ENCODE measurements at regions not wholly inside any gene's neighbourhood (a gene's known extent, or its start where the extent isn't known, plus 50 kb on each side); places are given as distances from the start of the nearest gene placed in this dataset.

DNA sequence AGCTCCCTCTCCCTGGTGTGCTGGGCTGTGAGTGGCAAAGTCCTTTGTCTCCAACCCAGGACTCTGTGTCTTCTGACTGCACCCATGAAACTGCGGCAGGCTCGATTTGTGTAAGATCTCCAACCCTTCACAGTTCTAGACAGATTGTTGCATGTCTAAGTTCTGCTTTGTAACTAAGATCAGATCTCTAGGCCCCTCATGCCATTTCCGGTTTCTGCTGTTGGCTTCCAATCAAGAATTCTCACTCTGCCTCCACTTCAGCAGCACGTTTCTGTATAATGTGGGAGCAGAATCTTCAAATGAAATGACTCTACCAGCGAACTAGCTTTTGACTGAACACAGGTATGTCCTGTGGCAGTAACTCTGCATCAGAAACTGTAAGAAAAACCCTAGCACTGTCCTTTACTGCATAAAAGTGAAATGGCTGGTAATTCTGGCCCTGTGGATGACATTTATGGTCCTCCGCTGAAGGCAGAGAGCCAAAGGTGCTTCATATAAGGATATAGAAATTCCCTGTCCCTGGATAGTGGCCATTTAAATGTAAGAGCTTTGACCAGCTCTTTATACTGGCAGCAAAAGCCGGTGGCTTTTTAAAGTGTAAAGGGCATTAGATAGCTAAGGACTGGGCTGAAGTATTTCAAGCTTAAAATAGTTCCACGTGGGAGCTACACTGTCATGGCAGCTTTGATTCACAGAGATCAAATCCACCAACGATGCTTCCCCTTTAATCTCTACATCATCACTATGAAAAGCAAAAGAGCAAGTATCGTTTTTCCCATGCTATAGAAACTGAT is 319.0 kb upstream of the CDH6 start:
- H3K36me3 ChIP-seq (ENCODE audit: control insufficient read depth, insufficient read depth, low read length) = no peaks in the 10 kb centered on the region
- no peak for DNase-seq (ENCODE audit: extremely low read depth, insufficient read length)
- TF ChIP-seq, protein P1, sequence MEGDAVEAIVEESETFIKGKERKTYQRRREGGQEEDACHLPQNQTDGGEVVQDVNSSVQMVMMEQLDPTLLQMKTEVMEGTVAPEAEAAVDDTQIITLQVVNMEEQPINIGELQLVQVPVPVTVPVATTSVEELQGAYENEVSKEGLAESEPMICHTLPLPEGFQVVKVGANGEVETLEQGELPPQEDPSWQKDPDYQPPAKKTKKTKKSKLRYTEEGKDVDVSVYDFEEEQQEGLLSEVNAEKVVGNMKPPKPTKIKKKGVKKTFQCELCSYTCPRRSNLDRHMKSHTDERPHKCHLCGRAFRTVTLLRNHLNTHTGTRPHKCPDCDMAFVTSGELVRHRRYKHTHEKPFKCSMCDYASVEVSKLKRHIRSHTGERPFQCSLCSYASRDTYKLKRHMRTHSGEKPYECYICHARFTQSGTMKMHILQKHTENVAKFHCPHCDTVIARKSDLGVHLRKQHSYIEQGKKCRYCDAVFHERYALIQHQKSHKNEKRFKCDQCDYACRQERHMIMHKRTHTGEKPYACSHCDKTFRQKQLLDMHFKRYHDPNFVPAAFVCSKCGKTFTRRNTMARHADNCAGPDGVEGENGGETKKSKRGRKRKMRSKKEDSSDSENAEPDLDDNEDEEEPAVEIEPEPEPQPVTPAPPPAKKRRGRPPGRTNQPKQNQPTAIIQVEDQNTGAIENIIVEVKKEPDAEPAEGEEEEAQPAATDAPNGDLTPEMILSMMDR (IDR thresholded peaks at IDR 0.05; ENCODE audit: insufficient read depth, low read length, poor library complexity, severe bottlenecking) = no peak
- no peak overlapping the region for H3K4me3 ChIP-seq (replicated peaks; ENCODE audit: low read depth, low read length)
- no peaks in the 10 kb centered on the region for H3K27me3 ChIP-seq (replicated peaks; ENCODE audit: control insufficient read depth, insufficient read depth, low read length)

DNA sequence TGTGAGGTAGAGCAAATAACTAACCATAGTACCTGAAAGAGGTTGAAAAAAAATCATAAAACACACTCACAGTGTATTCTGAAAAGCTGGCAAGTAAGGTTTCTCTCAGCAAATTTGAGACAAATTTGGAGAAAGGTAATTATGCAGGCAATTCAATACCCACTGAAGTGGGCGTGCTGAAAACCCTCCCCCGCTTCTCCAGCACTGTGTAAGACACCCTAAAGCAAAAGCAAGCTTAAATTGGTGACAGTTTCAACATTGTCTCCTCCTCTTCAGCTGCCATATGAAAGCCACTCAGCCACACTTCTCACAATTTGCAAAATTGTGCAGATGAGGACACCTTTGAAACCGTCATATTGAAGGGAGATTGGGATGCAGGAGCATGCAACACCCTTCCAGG is 322.3 kb upstream of the CDH6 start:
- no peaks in the 10 kb centered on the region for H3K27me3 ChIP-seq (replicated peaks; ENCODE audit: control insufficient read depth, insufficient read depth, low read length)
- TF ChIP-seq, protein P1 (IDR thresholded peaks at IDR 0.05; ENCODE audit: insufficient read depth, low read length, poor library complexity, severe bottlenecking) = no peak
- DNase-seq (ENCODE audit: extremely low read depth, insufficient read length) = no peak
- no peak overlapping the region for H3K4me3 ChIP-seq (replicated peaks; ENCODE audit: low read depth, low read length)
- H3K36me3 ChIP-seq (ENCODE audit: control insufficient read depth, insufficient read depth, low read length) = no peaks in the 10 kb centered on the region

DNA sequence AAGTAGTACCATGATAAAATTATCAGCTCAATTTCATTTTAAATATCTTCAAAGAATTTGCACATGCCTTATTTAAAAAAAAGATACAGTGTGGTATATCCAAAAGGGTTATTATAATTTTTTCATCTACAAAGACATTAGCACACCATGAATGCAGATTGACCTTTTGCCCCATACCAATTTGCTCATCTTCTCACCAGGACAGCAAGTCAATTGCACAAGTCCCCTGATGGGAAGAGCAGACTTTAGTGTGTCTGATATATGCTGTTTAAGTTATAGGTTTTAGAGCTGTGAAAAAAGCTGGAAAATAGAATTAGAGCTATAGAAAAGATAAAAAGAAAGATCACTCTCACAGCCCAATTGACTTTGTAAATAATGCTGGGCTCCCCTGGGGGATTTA is 325.8 kb upstream of the CDH6 start:
- H3K4me3 ChIP-seq (replicated peaks; ENCODE audit: low read depth, low read length) = no peak overlapping the region
- no peaks in the 10 kb centered on the region for H3K27me3 ChIP-seq (replicated peaks; ENCODE audit: control insufficient read depth, insufficient read depth, low read length)
- TF ChIP-seq, protein P1 (IDR thresholded peaks at IDR 0.05; ENCODE audit: insufficient read depth, low read length, poor library complexity, severe bottlenecking) = no peak
- DNase-seq (ENCODE audit: extremely low read depth, insufficient read length) = no peak
- H3K36me3 ChIP-seq (ENCODE audit: control insufficient read depth, insufficient read depth, low read length) = no peaks in the 10 kb centered on the region

DNA sequence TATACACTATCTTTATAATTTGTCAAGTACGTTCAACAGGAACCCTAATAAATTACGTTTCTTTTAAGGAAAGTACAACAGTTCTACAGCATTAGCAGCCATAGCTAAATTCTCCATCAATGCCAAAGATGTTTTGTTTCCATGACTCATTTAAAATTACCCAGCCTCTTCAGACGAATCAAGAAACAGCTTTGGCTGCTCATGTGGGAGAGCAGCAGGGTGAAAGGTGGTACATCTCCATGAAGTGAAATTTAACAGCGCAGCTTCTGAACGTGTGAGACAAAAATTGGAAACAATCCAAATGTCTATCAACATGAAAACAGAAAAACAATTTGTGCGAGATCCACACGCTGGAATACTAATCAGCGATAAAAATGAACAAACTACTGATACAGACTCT is 327.3 kb upstream of the CDH6 start:
- TF ChIP-seq, protein P1 (IDR thresholded peaks at IDR 0.05; ENCODE audit: insufficient read depth, low read length, poor library complexity, severe bottlenecking) = no peak
- Histone ChIP-seq H3K27me3 (replicated peaks; ENCODE audit: control insufficient read depth, insufficient read depth, low read length) (no peaks in the 10 kb centered on the region), H3K36me3 (ENCODE audit: control insufficient read depth, insufficient read depth, low read length) (no peaks in the 10 kb centered on the region), H3K4me3 (replicated peaks; ENCODE audit: low read depth, low read length) (no peak overlapping the region)
- no peak for DNase-seq (ENCODE audit: extremely low read depth, insufficient read length)

DNA sequence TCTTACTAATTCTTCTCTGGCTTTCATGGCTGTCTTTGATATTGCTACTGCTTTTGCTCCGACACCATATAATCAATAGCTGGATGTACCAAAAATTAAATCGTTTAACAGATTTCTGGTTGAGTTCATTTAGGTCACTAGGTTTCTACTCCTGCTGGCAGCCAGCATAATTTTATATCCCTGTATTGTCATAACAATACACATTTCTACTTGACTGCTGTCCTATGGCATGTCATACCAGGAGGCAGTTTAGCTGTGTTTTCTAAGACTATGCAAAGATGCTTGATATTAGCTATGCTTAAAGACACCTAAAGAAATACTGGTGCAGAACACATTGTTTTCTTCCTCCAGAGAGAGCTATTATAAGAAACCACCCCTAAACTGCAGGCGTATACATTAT is 337.2 kb upstream of the CDH6 start:
- Histone ChIP-seq H3K36me3 (ENCODE audit: control insufficient read depth, insufficient read depth, low read length) (no peaks in the 10 kb centered on the region), H3K4me3 (replicated peaks; ENCODE audit: low read depth, low read length) (no peak overlapping the region), H3K27me3 (replicated peaks; ENCODE audit: control insufficient read depth, insufficient read depth, low read length) (no peaks in the 10 kb centered on the region)
- TF ChIP-seq, protein P1 (IDR thresholded peaks at IDR 0.05; ENCODE audit: insufficient read depth, low read length, poor library complexity, severe bottlenecking) = no peak
- no peak for DNase-seq (ENCODE audit: extremely low read depth, insufficient read length)

Data from GM06990 (cell line).